B cell (primary cell): ENCODE measurements at regions not wholly inside any gene's neighbourhood (a gene's known extent, or its start where the extent isn't known, plus 50 kb on each side); places are given as distances from the start of the nearest gene placed in this dataset.

ENCODE experiments used
- ATAC-seq: fragments of 200-7000 bp; cut with Tn5 transposase; one replicate; pipeline ENCODE4 v1.10.0; 2021; ENCODE audit warnings: low read depth, mild to moderate bottlenecking, moderate number of reproducible peaks, moderate library complexity
- CTCF ChIA-PET: fragments of 350-600 bp; sonication (Branson Sonifier 250); formaldehyde crosslinking; loops from one replicate; lab custom pipeline; 2021; ENCODE audit warnings: antibody characterized with exemption, inconsistent platforms; lab: Charles Lee
- POLR2A ChIA-PET: fragments of 350-600 bp; sonication (Branson Sonifier 250); formaldehyde crosslinking; loops from one replicate; lab custom pipeline; 2021; ENCODE audit warnings: antibody characterized with exemption; lab: Charles Lee
- DNase-seq: peaks from one replicate; pipeline ENCODE4 v3.0.0; 2013
- H2AFZ ChIP-seq: 2 replicates; pipeline ENCODE4 v1.6.1; 2012; ENCODE audit warnings: mild to moderate bottlenecking, low read depth, low read length; ENCODE audit not compliant: insufficient read depth, poor library complexity, severe bottlenecking
- H3K27ac ChIP-seq, 2 donors: 1 replicate in 1 of 2; 2 replicates in 1 of 2; pipeline ENCODE4 v1.5.1; 2012 to 2013; ENCODE audit warnings: low read length in 2 of 2, mild to moderate bottlenecking in 2 of 2, moderate library complexity in 1 of 2
- H3K27me3 ChIP-seq, 4 experiments: fragments of 200-600 bp in 1 of 4; sonication (generic) in 1 of 4; replicated peaks in 1 of 4; 1 replicate in 2 of 4; 2 replicates in 2 of 4; pipeline versions ENCODE4 v1.6.1 to v1.7.0; 2013 to 2016; ENCODE audit warnings: low read length in 3 of 4, mild to moderate bottlenecking in 2 of 4, mixed read lengths in 1 of 4, moderate library complexity in 1 of 4; ENCODE audit not compliant: insufficient read depth in 4 of 4, control insufficient read depth in 3 of 4; ENCODE audit errors: control extremely low read depth in 1 of 4
- H3K36me3 ChIP-seq, 2 experiments: replicated peaks in 1 of 2; 1 replicate in 1 of 2; 2 replicates in 1 of 2; pipeline versions ENCODE4 v1.6.1 to v1.7.1; 2013; ENCODE audit warnings: low read length in 1 of 2; ENCODE audit not compliant: insufficient read depth in 2 of 2, control insufficient read depth in 1 of 2; ENCODE audit errors: control extremely low read depth in 1 of 2, extremely low read depth in 1 of 2
- H3K4me1 ChIP-seq, 2 donors: fragments of 200-600 bp in 1 of 2; sonication (generic) in 1 of 2; 1 replicate in 1 of 2; 2 replicates in 1 of 2; pipeline versions ENCODE4 v1.5.1 to v1.6.1; 2013 to 2017; ENCODE audit warnings: low read length in 2 of 2; ENCODE audit not compliant: control insufficient read depth in 2 of 2, insufficient read depth in 2 of 2
- H3K4me2 ChIP-seq: replicated peaks from 2 replicates; pipeline ENCODE3; 2012; ENCODE audit warnings: mild to moderate bottlenecking, low read depth, low read length; ENCODE audit not compliant: poor library complexity, severe bottlenecking
- H3K4me3 ChIP-seq, 5 experiments: fragments of 200-600 bp in 1 of 5; sonication (generic) in 1 of 5; 1 replicate in 3 of 5; 2 replicates in 2 of 5; pipeline versions ENCODE4 v1.5.1 to v1.7.0; 2011 to 2016; ENCODE audit warnings: low read length in 4 of 5, mild to moderate bottlenecking in 4 of 5, low read depth in 2 of 5, control low read depth in 1 of 5, moderate library complexity in 1 of 5; ENCODE audit not compliant: insufficient read depth in 1 of 5; ENCODE audit errors: control extremely low read depth in 1 of 5, extremely low read depth in 1 of 5
- H3K79me2 ChIP-seq: fragments of 200-600 bp; sonication (generic); one replicate; pipeline ENCODE4 v1.6.0; 2016; ENCODE audit warnings: low read length; ENCODE audit not compliant: control insufficient read depth, insufficient read depth
- H3K9ac ChIP-seq: fragments of 200-600 bp; sonication (generic); 2 replicates; pipeline ENCODE4 v1.6.1; 2017; ENCODE audit warnings: mild to moderate bottlenecking, low read length, moderate library complexity
- H3K9me3 ChIP-seq, 3 donors: one replicate each; pipeline versions ENCODE4 v1.6.1 to v1.7.1; 2013; ENCODE audit warnings: low read length in 2 of 3; ENCODE audit not compliant: control insufficient read depth in 2 of 3, insufficient read depth in 1 of 3; ENCODE audit errors: control extremely low read depth in 1 of 3
- H4K20me1 ChIP-seq: 2 replicates; pipeline ENCODE4 v1.6.0; 2012; ENCODE audit warnings: mild to moderate bottlenecking, low read length; ENCODE audit not compliant: insufficient read depth, control insufficient read depth, poor library complexity, severe bottlenecking
- H3K27ac Mint-ChIP-seq: one replicate; pipeline ENCODE4 v1.8.0; 2021; ENCODE audit warnings: mixed read lengths
- H3K27me3 Mint-ChIP-seq: one replicate; pipeline ENCODE4 v1.8.0; 2021; ENCODE audit warnings: mixed read lengths
- H3K4me1 Mint-ChIP-seq: one replicate; pipeline ENCODE4 v1.8.0; 2021; ENCODE audit warnings: mixed read lengths
- H3K4me3 Mint-ChIP-seq: one replicate; pipeline ENCODE4 v1.8.0; 2021; ENCODE audit warnings: mixed read lengths
- H3K9me3 Mint-ChIP-seq: one replicate; pipeline ENCODE4 v1.8.0; 2022; ENCODE audit warnings: mixed read lengths; ENCODE audit not compliant: insufficient read depth
- EZH2 ChIP-seq: IDR thresholded peaks from 2 replicates; pipeline ENCODE4 v1.6.1; 2012; ENCODE audit warnings: borderline replicate concordance, low read depth, mild to moderate bottlenecking, moderate library complexity, low read length; ENCODE audit not compliant: insufficient read depth, poor library complexity, severe bottlenecking
- WGBS: methylation state at CpG from one replicate; pipeline ENCODE4 v1.1.5; 2013; ENCODE audit warnings: missing lambda C conversion rate; ENCODE audit not compliant: insufficient coverage; 5-methylcytosine and 5-hydroxymethylcytosine counted together
- intact Hi-C: fragments of 100-400 bp; cut with micrococcal nuclease; formaldehyde crosslinking; loops from one replicate; pipeline ENCODE4 v1.10.0; 2022
- TF ChIP-seq, protein P1 (sequence below): fragments of 200-600 bp; IDR thresholded peaks from one replicate; pipeline ENCODE4 v1.8.0; 2022; ENCODE audit warnings: antibody characterized with exemption, mild to moderate bottlenecking

GRCh38 chr7:155191901-155192478, 105.7 kb upstream of the INSIG1 start:
- Mint-ChIP-seq H3K4me3 (no peak overlapping the region), H3K9me3 (peaks cover 8% of the 10 kb centered on the region), H3K27me3 (peaks cover 10% of the 10 kb centered on the region), H3K4me1 (peaks cover 2% of the 10 kb centered on the region), H3K27ac (no peak overlapping the region)
- H3K9me3 ChIP-seq = peaks cover 1 to 22% (median 18%) of the 10 kb centered on the region in 3 donors
- peaks cover 4 to 5% of the 10 kb centered on the region in 2 donors for H3K4me1 ChIP-seq
- no peak overlapping the region for H3K9ac ChIP-seq
- intact Hi-C loops = loop anchor here (2.0 to 5.0 kb wide), 2 partner anchors 105 to 265 kb away; partner anchors contain the start of gene INSIG1
- ATAC-seq (no peak), DNase-seq (no peak)
- ChIA-PET POLR2A (no interaction called here), CTCF (interaction anchor here (4.0 kb wide), 1 partner anchor 153 kb away, joined by 50 read pairs; no protein-coding TSS in a partner anchor)
- WGBS = 75% methylated on average over 2 of the region's 4 CpGs
- H4K20me1 ChIP-seq = no peaks in the 10 kb centered on the region
- H3K4me2 ChIP-seq = no peak overlapping the region
- no peak overlapping the region for H3K4me3 ChIP-seq
- H3K36me3 ChIP-seq = no peaks in the 10 kb centered on the region
- no peak overlapping the region for H3K27ac ChIP-seq
- TF ChIP-seq, protein P1, sequence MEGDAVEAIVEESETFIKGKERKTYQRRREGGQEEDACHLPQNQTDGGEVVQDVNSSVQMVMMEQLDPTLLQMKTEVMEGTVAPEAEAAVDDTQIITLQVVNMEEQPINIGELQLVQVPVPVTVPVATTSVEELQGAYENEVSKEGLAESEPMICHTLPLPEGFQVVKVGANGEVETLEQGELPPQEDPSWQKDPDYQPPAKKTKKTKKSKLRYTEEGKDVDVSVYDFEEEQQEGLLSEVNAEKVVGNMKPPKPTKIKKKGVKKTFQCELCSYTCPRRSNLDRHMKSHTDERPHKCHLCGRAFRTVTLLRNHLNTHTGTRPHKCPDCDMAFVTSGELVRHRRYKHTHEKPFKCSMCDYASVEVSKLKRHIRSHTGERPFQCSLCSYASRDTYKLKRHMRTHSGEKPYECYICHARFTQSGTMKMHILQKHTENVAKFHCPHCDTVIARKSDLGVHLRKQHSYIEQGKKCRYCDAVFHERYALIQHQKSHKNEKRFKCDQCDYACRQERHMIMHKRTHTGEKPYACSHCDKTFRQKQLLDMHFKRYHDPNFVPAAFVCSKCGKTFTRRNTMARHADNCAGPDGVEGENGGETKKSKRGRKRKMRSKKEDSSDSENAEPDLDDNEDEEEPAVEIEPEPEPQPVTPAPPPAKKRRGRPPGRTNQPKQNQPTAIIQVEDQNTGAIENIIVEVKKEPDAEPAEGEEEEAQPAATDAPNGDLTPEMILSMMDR = no peak
- no peak for TF ChIP-seq EZH2
- H3K79me2 ChIP-seq = no peaks in the 10 kb centered on the region
- peaks cover 0 to 4% (median 2%) of the 10 kb centered on the region in 4 experiments for H3K27me3 ChIP-seq
- no peak overlapping the region for H2AFZ ChIP-seq

GRCh38 chr7:155192961-155193640, 104.6 kb upstream of the INSIG1 start:
- CTCF ChIA-PET = interaction anchor here (0.8 to 4.0 kb wide), 3 partner anchors 151 to 266 kb away, joined by 4 to 50 read pairs (median 5); no protein-coding TSS in a partner anchor
- peaks cover 2% of the 10 kb centered on the region for H3K4me1 Mint-ChIP-seq

More at GRCh38 chr7:155192961-155193640, 104.6 kb upstream of the INSIG1 start:
- H3K9me3 Mint-ChIP-seq = peaks cover 12% of the 10 kb centered on the region
- POLR2A ChIA-PET = no interaction called here
- H3K9ac ChIP-seq = no peak overlapping the region
- no peak overlapping the region for H2AFZ ChIP-seq
- H3K9me3 ChIP-seq = peaks cover 2 to 19% (median 16%) of the 10 kb centered on the region in 3 donors
- H3K27ac Mint-ChIP-seq = no peak overlapping the region
- H3K79me2 ChIP-seq = no peaks in the 10 kb centered on the region
- H3K4me1 ChIP-seq = peaks cover 4 to 5% of the 10 kb centered on the region in 2 donors
- no peak overlapping the region for H3K4me3 Mint-ChIP-seq
- TF ChIP-seq, protein P1 = no peak
- TF ChIP-seq EZH2 = no peak
- intact Hi-C loops = loop anchor here (5.0 kb wide), 1 partner anchor 104 kb away; the partner anchor contains the start of gene INSIG1
- H3K36me3 ChIP-seq = no peaks in the 10 kb centered on the region
- ATAC-seq (no peak), DNase-seq (no peak)
- no peaks in the 10 kb centered on the region for H4K20me1 ChIP-seq
- no peak overlapping the region for H3K4me2 ChIP-seq
- no peak overlapping the region for H3K4me3 ChIP-seq
- H3K27me3 Mint-ChIP-seq = peaks cover 10% of the 10 kb centered on the region
- H3K27me3 ChIP-seq = peaks cover 0 to 4% (median 0%) of the 10 kb centered on the region in 4 experiments
- no peak overlapping the region for H3K27ac ChIP-seq
- WGBS = 95% methylated on average over 7 of the region's 11 CpGs
